HEK293 (cell line): ENCODE measurements at regions not wholly inside any gene's neighbourhood (a gene's known extent, or its start where the extent isn't known, plus 50 kb on each side); places are given as distances from the start of the nearest gene placed in this dataset.

ENCODE experiments used
- MZF1 ChIP-seq: fragments of 450-650 bp; formaldehyde crosslinking; IDR thresholded peaks from 2 replicates; pipeline ENCODE4 v1.5.1; 2017; ENCODE audit warnings: missing biosample characterization, missing genetic modification characterization, borderline replicate concordance
- ZNF350 ChIP-seq: fragments of 450-650 bp; formaldehyde crosslinking; IDR thresholded peaks from 2 replicates; pipeline ENCODE4 v1.5.0; 2017; ENCODE audit warnings: missing biosample characterization, mild to moderate bottlenecking, missing genetic modification characterization
- ZNF670 ChIP-seq: fragments of 450-650 bp; formaldehyde crosslinking; IDR thresholded peaks from 2 replicates; pipeline ENCODE4 v1.5.1; 2016; ENCODE audit warnings: missing biosample characterization, missing genetic modification characterization, low read depth
- TF ChIP-seq, protein P1 (sequence below): fragments of 450-650 bp; formaldehyde crosslinking; IDR thresholded peaks from 2 replicates; pipeline ENCODE4 v1.5.1; 2016; ENCODE audit warnings: missing biosample characterization, missing genetic modification characterization
- TF ChIP-seq, protein P2 (sequence below): fragments of 450-650 bp; formaldehyde crosslinking; IDR thresholded peaks from 2 replicates; pipeline ENCODE4 v1.5.1; 2016; ENCODE audit warnings: missing biosample characterization, missing genetic modification characterization
- TF ChIP-seq, protein P3 (sequence below): IDR thresholded peaks from 2 replicates; pipeline ENCODE4 v1.6.1; 2011; ENCODE audit warnings: mild to moderate bottlenecking, low read depth, low read length, borderline replicate concordance

DNA sequence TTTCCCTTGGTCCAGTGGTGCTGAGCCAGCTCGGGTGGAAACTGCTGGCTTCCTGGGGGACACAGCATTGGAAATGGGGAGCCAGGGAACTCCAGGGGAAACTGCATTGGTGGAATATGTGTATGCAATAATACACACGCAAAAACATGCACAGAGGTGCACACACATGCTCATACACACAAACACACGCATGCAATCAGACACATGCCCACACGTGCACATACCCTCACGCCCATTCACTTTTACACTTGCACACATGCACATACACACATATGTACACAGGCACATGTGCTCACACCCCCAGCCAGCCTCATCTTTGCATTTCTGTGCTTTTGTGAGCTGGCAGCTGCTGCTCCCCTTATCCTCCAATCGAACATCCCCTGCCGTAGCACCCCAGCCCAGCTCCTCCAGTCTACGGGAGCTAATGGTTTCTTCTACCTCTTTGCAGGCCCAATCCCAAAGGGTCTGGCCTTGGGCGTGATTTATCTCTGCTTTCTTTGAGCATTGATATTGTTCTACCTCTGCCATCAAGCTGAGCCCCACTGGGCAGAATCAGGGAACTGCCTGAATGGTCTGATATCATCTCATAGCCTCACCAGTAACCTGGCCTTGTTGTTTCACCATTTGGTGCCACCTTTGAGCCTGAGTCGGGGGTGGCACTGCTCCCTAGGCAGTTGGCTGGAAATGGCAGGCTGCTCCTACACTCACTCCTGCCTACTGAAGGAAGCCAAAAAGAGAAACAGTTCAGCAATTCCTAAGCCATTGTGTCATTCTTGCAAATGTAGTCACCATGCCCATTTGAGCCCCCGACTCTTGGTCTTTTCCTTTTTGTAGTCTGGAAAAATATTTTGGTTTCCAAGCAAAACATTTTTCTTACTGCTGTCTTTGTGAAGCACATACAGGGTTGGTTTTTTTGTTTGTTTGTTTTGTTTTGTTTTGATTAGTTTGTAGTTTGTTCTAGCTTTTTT is 104.4 kb upstream of the MAMLD1 start:
- TF ChIP-seq, protein P1, sequence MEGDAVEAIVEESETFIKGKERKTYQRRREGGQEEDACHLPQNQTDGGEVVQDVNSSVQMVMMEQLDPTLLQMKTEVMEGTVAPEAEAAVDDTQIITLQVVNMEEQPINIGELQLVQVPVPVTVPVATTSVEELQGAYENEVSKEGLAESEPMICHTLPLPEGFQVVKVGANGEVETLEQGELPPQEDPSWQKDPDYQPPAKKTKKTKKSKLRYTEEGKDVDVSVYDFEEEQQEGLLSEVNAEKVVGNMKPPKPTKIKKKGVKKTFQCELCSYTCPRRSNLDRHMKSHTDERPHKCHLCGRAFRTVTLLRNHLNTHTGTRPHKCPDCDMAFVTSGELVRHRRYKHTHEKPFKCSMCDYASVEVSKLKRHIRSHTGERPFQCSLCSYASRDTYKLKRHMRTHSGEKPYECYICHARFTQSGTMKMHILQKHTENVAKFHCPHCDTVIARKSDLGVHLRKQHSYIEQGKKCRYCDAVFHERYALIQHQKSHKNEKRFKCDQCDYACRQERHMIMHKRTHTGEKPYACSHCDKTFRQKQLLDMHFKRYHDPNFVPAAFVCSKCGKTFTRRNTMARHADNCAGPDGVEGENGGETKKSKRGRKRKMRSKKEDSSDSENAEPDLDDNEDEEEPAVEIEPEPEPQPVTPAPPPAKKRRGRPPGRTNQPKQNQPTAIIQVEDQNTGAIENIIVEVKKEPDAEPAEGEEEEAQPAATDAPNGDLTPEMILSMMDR (tag by site-specific recombination) = no peak
- no peak for TF ChIP-seq ZNF670
- no peak for TF ChIP-seq MZF1 (tag by site-specific recombination)
- no peak for TF ChIP-seq ZNF350 (tag by site-specific recombination)
- TF ChIP-seq, protein P2, sequence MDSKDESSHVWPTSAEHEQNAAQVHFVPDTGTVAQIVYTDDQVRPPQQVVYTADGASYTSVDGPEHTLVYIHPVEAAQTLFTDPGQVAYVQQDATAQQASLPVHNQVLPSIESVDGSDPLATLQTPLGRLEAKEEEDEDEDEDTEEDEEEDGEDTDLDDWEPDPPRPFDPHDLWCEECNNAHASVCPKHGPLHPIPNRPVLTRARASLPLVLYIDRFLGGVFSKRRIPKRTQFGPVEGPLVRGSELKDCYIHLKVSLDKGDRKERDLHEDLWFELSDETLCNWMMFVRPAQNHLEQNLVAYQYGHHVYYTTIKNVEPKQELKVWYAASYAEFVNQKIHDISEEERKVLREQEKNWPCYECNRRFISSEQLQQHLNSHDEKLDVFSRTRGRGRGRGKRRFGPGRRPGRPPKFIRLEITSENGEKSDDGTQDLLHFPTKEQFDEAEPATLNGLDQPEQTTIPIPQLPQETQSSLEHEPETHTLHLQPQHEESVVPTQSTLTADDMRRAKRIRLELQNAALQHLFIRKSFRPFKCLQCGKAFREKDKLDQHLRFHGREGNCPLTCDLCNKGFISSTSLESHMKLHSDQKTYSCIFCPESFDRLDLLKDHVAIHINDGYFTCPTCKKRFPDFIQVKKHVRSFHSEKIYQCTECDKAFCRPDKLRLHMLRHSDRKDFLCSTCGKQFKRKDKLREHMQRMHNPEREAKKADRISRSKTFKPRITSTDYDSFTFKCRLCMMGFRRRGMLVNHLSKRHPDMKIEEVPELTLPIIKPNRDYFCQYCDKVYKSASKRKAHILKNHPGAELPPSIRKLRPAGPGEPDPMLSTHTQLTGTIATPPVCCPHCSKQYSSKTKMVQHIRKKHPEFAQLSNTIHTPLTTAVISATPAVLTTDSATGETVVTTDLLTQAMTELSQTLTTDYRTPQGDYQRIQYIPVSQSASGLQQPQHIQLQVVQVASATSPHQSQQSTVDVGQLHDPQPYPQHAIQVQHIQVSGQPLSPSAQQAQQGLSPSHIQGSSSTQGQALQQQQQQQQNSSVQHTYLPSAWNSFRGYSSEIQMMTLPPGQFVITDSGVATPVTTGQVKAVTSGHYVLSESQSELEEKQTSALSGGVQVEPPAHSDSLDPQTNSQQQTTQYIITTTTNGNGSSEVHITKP = no peak
- TF ChIP-seq, protein P3, sequence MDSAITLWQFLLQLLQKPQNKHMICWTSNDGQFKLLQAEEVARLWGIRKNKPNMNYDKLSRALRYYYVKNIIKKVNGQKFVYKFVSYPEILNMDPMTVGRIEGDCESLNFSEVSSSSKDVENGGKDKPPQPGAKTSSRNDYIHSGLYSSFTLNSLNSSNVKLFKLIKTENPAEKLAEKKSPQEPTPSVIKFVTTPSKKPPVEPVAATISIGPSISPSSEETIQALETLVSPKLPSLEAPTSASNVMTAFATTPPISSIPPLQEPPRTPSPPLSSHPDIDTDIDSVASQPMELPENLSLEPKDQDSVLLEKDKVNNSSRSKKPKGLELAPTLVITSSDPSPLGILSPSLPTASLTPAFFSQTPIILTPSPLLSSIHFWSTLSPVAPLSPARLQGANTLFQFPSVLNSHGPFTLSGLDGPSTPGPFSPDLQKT = no peak
